ENCODE measurements at regions not wholly inside any gene's neighbourhood (a gene's known extent, or its start where the extent isn't known, plus 50 kb on each side); places are given as distances from the start of the nearest gene placed in this dataset.

GRCh38 chr14:97159124-97159523, 361.9 kb downstream of the VRK1 start:
- TF ChIP-seq, protein P1, sequence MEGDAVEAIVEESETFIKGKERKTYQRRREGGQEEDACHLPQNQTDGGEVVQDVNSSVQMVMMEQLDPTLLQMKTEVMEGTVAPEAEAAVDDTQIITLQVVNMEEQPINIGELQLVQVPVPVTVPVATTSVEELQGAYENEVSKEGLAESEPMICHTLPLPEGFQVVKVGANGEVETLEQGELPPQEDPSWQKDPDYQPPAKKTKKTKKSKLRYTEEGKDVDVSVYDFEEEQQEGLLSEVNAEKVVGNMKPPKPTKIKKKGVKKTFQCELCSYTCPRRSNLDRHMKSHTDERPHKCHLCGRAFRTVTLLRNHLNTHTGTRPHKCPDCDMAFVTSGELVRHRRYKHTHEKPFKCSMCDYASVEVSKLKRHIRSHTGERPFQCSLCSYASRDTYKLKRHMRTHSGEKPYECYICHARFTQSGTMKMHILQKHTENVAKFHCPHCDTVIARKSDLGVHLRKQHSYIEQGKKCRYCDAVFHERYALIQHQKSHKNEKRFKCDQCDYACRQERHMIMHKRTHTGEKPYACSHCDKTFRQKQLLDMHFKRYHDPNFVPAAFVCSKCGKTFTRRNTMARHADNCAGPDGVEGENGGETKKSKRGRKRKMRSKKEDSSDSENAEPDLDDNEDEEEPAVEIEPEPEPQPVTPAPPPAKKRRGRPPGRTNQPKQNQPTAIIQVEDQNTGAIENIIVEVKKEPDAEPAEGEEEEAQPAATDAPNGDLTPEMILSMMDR (conservative IDR thresholded peaks at IDR 0.05) = no peak
- TF ChIP-seq ZFX (IDR thresholded peaks at IDR 0.05) = no peak
